SKM-1 treated with dmso at 0.1 percent for 144 hours (cell line): ENCODE measurements at regions not wholly inside any gene's neighbourhood (a gene's known extent, or its start where the extent isn't known, plus 50 kb on each side); places are given as distances from the start of the nearest gene placed in this dataset.
A peak's percentile ranks its signal among the peaks of the same experiment; 100 is the strongest.
"Not testable (repeated sequence)": the region's sequence is repeated elsewhere in the genome, so short reads cannot be mapped to it uniquely, and the experiment has no call there.

ENCODE experiments used
- DNase-seq: peaks from one replicate; lab custom pipeline; 2025; ENCODE audit not compliant: unreplicated experiment; lab: John Stamatoyannopoulos, UW

DNA sequence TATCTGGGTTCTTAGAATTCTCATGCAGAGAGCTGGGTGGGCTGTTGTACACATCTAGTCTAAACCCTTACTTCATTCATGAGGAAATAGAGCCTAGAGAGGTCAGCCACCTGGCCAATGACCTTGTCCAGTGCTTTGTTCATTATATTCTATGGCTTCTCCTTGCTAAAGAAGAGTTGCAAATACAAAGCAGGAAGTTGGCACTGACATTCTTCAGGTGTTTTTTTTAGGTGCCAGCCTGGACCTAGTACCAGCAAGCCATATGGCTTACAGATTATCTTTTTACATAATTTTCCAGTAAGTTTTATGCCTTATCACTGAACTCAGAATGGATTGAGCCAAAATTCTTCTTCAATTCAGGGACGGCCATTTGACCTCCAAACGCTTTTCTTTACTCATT lies 54.7 kb upstream of the PGM2 start:
- DNase-seq: no peak

- DNase-seq: no peak
Observed at GRCh38 chr4:37770016-37770415, 56.5 kb upstream of the PGM2 start.

GRCh38 chr4:37769391-37769989 lies 57.0 kb upstream of the PGM2 start:
- no peak for DNase-seq

DNA sequence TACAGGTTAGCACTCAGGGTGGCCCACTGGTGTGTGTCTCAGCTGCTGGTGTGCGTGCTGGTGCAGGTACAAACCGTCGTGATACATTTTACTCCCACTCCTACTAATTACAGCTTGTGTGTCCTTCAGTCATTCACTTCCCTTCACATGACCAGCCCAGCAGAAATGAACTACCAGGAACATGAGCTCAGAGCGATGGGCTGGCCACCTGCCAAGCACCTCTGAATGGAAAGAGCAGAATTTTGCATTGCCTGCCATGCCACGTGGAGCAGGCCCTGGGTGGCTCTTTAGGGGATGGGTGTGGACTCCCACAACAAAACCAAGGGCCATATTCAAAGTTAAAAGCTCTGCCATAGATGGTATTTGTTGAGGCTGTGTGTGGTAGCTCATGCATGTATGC lies 58.9 kb upstream of the PGM2 start:
- no peak for DNase-seq

DNA sequence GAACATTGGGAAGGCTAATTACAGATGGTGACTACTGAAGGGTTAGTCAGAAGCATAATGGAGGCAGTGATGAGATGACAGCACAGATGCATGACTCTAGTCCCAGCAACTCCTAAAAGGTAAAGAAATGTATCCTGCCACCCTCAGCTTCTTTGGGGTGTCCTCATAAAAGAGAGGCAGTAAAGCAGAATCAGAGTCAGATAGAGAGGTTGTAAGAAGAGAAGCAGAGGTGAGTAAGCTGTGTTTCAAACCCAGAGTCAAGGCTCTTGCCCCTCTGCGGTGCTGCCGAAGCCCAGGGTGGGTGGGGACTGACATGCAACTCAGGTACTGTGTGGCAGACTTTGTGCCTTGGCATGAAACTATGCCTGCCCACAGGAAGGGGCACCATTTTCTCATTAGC lies 59.5 kb upstream of the PGM2 start:
- DNase-seq: no peak

DNA sequence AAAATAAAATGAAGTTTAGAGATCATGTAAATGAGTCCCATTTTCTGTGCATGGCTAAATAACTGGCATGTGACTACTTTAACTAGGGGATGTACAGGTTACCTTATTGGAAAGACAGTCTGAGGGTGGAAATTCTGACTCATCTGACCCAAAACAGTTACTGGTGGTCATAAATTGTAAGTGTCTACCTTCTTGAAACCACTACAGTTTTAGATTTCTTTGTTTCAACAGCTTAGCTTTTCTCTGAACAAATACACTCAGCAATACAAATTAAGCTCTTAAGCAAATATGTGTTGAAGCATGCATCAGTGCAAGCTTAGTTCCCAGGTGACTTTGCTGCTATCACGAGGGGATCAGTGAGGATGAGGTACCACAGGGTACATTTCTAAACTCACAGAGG lies 60.7 kb upstream of the PGM2 start:
- DNase-seq: no peak

DNA sequence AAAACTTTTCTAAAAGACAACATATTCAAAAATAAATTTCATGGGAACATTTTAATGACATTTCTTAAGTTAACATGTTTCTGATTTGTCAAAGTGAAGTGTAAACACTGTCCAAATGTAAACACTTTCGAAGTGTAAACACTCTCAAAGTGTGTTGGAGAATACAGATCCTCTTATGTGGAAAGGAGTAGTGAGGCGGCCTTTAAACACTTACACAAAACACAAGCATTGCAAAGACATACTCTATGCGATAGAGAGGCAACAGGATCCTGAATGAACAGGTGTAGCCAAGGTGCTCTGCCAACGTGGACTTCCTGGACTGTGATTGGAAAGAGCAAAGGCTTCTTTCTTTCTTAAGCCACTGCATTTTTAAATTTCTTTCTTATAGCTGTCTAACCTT lies 62.7 kb upstream of the PGM2 start:
- no peak for DNase-seq

GRCh38 chr4:37762991-37763368 lies 63.5 kb upstream of the PGM2 start:
- no peak for DNase-seq

- DNase-seq: peak; percentile 37
Observed at GRCh38 chr4:37762294-37762990, 64.0 kb upstream of the PGM2 start.

DNA sequence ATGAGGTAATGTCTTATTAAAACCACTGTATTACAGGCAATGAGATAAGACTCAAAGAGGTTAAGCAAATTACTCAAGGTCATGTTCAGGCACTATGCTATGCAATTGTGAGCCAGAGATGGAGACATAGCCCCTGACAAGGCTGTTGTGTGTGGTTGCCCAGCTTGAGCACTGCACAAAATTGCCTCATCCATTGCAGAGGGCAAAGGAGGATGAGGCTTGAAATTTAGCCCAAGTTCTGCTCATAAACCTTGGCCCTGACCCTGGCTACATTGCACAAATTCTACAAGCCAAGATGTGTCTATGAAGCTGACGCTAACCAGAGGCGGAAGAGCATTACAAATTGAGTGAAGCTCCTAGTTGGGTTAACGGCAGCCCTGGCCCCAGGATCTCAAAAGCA lies 65.6 kb upstream of the PGM2 start:
- DNase-seq: peak; percentile 77

GRCh38 chr4:37759833-37760232 lies 66.7 kb upstream of the PGM2 start:
- no peak for DNase-seq

DNA sequence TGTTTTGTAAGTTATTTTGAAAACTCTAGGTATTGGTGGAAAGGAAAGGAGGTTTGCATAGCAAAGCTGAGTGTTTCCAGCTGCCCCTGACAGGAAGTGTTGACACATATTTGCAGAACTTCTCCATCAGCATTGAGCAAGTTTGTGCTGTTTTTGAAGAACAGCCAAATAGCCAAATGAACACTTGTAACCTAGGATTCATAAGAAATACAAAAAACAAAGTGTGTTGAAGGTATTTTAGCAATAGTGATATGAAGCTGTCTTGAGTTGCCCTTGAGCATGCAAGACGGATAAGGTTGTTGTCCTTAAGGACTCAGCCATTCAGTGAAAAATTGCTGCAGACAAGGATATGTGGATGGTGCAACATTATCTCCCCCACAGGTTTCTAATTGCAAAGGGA lies 68.3 kb upstream of the PGM2 start:
- peak; percentile 95 for DNase-seq

- peak; percentile 83 for DNase-seq
Observed at GRCh38 chr4:37757761-37758160, 68.7 kb upstream of the PGM2 start.

- DNase-seq: no peak
Observed at GRCh38 chr4:37757121-37757520, 69.4 kb upstream of the PGM2 start.

- DNase-seq: peak; percentile 62
Observed at GRCh38 chr4:37754410-37755185, 68.4 kb upstream of the RELL1 start.

DNA sequence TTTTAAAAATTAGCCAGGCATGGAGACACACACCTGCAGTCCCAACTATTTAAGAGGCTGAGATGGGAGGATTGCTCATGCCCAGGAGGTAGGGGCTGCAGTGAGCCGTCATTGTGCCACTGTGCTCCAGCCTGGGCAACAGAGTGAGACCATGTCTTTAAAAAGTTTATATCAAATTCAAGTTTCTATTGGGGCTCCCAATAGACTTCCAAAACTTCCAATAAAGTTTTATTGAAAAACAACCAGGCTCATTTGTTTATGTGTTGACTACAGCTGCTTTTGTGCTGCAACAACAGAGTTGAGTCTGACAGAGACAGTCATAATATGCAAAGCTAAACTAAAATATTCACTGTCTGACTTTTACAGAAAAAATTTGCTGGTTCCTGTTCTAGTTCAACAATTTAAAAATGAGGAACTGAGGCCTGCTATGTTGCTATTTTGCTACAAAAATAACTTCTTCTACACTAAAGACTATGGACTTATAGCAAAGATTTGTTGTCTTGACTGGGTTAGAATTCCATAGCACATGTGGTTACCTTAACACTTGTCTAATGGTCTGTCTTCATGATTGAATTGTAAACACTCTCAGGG lies 63.3 kb upstream of the RELL1 start:
- DNase-seq: peak; percentile 37

DNA sequence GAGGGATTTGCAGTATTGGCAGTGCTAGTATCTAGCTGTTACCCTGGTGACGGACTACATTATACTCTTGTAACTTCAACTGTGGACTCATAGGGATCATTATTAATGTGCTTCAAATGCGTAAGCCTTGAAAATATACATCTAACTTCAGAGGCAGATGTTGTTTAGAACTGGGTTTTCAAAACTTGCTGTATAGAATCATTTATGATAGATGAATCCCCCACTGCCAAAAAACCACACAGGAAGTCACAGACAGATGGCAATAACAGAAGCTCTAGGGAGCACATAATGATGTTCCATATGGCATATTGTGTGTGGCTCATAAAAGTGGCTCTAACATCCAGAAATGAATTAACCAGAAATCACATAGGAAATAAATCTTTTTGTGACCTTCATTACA lies 62.3 kb upstream of the RELL1 start:
- DNase-seq: no peak

- no peak for DNase-seq
Observed at GRCh38 chr4:37747772-37748330, 61.7 kb upstream of the RELL1 start.

DNA sequence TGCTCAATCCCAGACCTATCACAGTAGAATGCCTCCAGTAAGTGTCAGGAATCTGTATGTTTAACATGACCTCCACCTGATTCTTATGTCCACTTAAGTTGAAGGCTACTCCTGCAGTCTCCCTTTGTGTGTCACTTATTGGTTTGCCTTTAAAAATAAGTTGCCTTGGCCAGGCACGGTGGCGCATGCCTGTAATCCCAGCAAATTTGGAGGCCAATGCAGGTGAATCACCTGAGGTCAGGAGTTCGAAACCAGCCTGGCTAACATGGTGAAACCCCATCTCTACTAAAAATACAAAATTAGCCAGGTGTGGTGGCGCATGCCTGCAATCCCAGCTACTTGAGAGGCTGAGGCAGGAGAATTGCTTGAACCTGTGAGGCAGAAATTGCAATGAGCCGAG lies 60.7 kb upstream of the RELL1 start:
- DNase-seq: not testable (repeated sequence)

- no peak for DNase-seq
Observed at GRCh38 chr4:37745946-37746345, 59.8 kb upstream of the RELL1 start.

- DNase-seq: no peak
Observed at GRCh38 chr4:37742149-37742548, 56.0 kb upstream of the RELL1 start.

DNA sequence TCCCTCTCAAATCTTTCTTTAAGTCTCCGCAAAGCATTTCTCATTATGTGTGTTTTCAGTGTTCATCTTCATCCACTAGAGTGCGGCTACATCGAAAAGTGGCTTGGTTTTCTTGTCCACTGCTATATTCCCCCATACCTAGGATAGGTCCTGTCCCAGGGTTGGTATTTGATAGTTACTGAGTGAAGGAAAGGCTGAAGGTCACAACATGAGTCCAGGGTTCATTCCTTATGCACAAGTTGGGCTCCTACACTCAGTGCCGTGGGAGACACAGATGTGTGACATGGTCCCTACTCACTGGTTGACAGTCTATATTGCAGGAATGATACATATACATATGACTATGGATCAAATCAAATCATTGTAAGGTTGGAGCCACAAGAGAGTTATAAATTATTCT lies 55.4 kb upstream of the RELL1 start:
- no peak for DNase-seq
